Right lobe of liver (tissue), 6 donors: ENCODE measurements at regions not wholly inside any gene's neighbourhood (a gene's known extent, or its start where the extent isn't known, plus 50 kb on each side); places are given as distances from the start of the nearest gene placed in this dataset.

ENCODE experiments used
- ATAC-seq, 4 donors: fragments of 200-7000 bp; cut with Tn5 transposase; one replicate each; pipeline ENCODE4 v1.9.1; 2020; ENCODE audit warnings: mild to moderate bottlenecking in 4 of 4, moderate library complexity in 4 of 4
- DNase-seq, 3 donors: peaks; one replicate each; pipeline ENCODE4 v3.0.0-alpha.2; 2020
- H3K27ac ChIP-seq, 3 donors: fragments of 200-600 bp; one replicate each; pipeline ENCODE4 v1.8.0; 2022
- H3K27me3 ChIP-seq, 2 donors: fragments of 200-600 bp; one replicate each; pipeline ENCODE4 v1.8.0; 2022
- H3K36me3 ChIP-seq, 4 donors: fragments of 200-600 bp; sonication (generic) in 1 of 4; one replicate each; pipeline versions ENCODE4 v1.5.1 to v1.8.0; 2017 to 2022; ENCODE audit warnings: control low read depth in 1 of 4
- H3K4me1 ChIP-seq, 4 donors: fragments of 200-600 bp; sonication (generic) in 1 of 4; one replicate each; pipeline versions ENCODE4 v1.5.1 to v1.8.0; 2017 to 2022; ENCODE audit warnings: control low read depth in 1 of 4
- H3K4me3 ChIP-seq, 3 donors: fragments of 200-600 bp; one replicate each; pipeline ENCODE4 v1.8.0; 2022
- H3K9me3 ChIP-seq, 4 donors: fragments of 200-600 bp; sonication (generic) in 1 of 4; one replicate each; pipeline versions ENCODE4 v1.5.1 to v1.8.0; 2017 to 2022; ENCODE audit warnings: control low read depth in 1 of 4
- POLR2A ChIP-seq: fragments of 450-650 bp; IDR thresholded peaks from one replicate; pipeline ENCODE4 v1.6.1; 2017; ENCODE audit warnings: antibody characterized with exemption, mild to moderate bottlenecking
- WGBS: methylation state at CpG from one replicate; pipeline ENCODE4 v1.1.6; 2018; ENCODE audit warnings: low coverage, low lambda C conversion rate; ENCODE audit not compliant: insufficient coverage; ENCODE audit errors: missing lambda C conversion rate; 5-methylcytosine and 5-hydroxymethylcytosine counted together
- intact Hi-C, 2 donors: fragments of 100-400 bp; cut with DNase I; formaldehyde crosslinking; loops; one replicate each; pipeline versions ENCODE4 v1.11.2 to v1.14.1; 2022
- TF ChIP-seq, protein P1 (sequence below), 4 donors: fragments of 200-600 bp in 3 of 4; fragments of 450-650 bp in 1 of 4; IDR thresholded peaks; one replicate each; pipeline versions ENCODE4 v1.5.1 to v1.8.0; 2016 to 2022; ENCODE audit warnings: antibody characterized with exemption in 4 of 4, mild to moderate bottlenecking in 2 of 4
- donor health status: DM: no; HTN: yes; CAD: no.
- donor health status: DM: no; HTN: no; CAD: no.
- donor health status: DM: no; HTN: no; CAD: no.
- donor health status: DM: no; HTN: yes; CAD: no.
- donor health status: DM: no; HTN: yes; CAD: no.

DNA sequence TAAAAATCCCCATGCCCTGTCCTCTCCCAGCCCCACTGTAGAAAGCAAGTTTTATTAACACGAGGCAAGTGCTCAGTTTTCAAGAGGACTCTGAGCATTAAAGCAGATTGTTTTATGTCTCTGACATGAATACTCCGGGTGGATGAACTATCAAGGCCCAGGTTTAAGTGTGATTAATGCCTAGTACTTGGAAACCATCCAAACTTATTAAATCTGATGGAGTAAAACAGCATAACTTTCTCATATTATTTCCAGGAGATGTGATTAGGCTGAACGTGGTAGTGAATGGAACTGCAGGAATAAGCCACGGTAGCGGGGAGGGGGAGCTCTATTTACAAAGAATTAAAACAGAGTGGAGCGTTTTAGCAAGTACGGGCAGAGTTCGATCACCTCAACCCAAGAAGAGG, 144.2 kb upstream of the RNF32 start:
- WGBS: 38% methylated on average over 8 of the region's 8 CpGs
- ATAC-seq: peak; percentile 74 to 85 (median 80)
- DNase-seq: no peak
- peak overlapping the region in 1 of 3 donors; percentile 29 for H3K4me3 ChIP-seq
- no peaks in the 10 kb centered on the region for H3K27me3 ChIP-seq
- TF ChIP-seq, protein P1, sequence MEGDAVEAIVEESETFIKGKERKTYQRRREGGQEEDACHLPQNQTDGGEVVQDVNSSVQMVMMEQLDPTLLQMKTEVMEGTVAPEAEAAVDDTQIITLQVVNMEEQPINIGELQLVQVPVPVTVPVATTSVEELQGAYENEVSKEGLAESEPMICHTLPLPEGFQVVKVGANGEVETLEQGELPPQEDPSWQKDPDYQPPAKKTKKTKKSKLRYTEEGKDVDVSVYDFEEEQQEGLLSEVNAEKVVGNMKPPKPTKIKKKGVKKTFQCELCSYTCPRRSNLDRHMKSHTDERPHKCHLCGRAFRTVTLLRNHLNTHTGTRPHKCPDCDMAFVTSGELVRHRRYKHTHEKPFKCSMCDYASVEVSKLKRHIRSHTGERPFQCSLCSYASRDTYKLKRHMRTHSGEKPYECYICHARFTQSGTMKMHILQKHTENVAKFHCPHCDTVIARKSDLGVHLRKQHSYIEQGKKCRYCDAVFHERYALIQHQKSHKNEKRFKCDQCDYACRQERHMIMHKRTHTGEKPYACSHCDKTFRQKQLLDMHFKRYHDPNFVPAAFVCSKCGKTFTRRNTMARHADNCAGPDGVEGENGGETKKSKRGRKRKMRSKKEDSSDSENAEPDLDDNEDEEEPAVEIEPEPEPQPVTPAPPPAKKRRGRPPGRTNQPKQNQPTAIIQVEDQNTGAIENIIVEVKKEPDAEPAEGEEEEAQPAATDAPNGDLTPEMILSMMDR (IDR thresholded peaks at IDR 0.05): peak in 3 of 4 donors; percentile 9 to 17 (median 14)
- TF ChIP-seq POLR2A: no peak
- no peak overlapping the region for H3K27ac ChIP-seq
- H3K4me1 ChIP-seq: no peaks in the 10 kb centered on the region
- H3K36me3 ChIP-seq: no peaks in the 10 kb centered on the region
- no peaks in the 10 kb centered on the region for H3K9me3 ChIP-seq
- intact Hi-C loops: no loop called here

DNA sequence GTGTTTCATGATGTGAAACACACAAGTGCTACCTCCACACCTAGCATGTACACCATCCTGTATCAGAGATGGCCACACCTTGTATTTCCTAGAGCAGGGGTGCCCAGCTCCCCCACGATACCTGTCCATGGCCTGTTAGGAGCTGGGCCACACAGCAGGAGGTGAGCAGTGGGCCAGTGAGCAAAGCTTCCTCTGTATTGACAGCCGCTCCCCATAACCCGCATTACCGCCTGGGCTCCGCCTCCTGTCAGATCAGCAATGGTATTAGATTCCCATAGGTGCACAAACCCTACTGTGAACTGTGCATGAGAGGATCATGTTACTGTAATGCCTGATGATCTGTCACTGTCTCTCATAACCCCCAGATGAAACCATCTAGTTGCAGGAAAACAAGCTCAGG, 145.6 kb upstream of the RNF32 start:
- no peak for ATAC-seq
- no peak overlapping the region for H3K4me3 ChIP-seq
- no peak for TF ChIP-seq POLR2A
- TF ChIP-seq, protein P1 (IDR thresholded peaks at IDR 0.05): no peak
- DNase-seq: no peak
- no peak overlapping the region for H3K27ac ChIP-seq
- H3K36me3 ChIP-seq: no peaks in the 10 kb centered on the region
- no peaks in the 10 kb centered on the region for H3K27me3 ChIP-seq
- 93% methylated on average over 4 of the region's 5 CpGs for WGBS
- intact Hi-C loops: no loop called here
- H3K4me1 ChIP-seq: no peaks in the 10 kb centered on the region
- H3K9me3 ChIP-seq: no peaks in the 10 kb centered on the region

DNA sequence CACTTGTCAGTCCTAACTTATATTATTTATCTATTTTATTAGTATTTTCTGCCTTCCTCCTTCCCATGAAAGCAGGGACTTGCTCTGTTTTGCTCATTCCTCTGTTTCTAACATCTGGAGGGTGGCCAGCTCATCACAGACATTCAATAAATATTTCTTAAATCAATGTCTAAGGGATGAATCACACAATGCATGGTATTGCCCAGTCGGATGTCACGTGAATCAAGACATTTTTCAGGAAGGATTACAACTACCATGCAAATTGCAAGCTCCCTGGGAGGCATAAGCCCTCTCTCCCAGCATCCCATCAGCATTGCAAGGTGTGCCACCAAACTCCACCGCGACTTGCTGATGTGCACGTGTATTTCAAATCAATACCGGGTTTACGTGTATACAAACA, 146.6 kb upstream of the RNF32 start:
- H3K27ac ChIP-seq: no peak overlapping the region
- no peaks in the 10 kb centered on the region for H3K36me3 ChIP-seq
- no peak for DNase-seq
- no peak for ATAC-seq
- TF ChIP-seq POLR2A: no peak
- TF ChIP-seq, protein P1 (IDR thresholded peaks at IDR 0.05): no peak
- H3K9me3 ChIP-seq: no peaks in the 10 kb centered on the region
- intact Hi-C loops: no loop called here
- no peaks in the 10 kb centered on the region for H3K4me1 ChIP-seq
- H3K27me3 ChIP-seq: no peaks in the 10 kb centered on the region
- H3K4me3 ChIP-seq: no peak overlapping the region
- WGBS: 78% methylated on average over 5 of the region's 7 CpGs

DNA sequence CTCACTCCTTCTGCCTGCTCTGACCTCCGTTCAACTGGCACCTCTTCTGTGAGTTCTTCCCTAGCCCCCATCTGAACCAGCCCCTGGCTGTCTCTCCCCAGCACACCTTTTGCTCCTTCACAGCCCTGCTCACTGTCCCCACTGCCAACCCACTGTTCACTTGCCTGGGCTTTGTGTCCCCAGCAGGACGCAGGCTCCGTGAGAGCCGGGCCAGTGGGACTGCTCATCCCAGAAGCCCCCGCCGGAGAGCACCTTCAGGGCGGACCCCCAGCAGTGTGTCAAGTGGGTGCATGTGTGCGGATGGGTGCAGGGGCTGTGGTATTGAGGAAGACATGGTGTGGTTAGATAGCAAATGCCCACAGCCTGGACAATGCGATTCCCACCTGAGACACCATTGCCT, 148.4 kb upstream of the RNF32 start:
- H3K4me1 ChIP-seq: no peaks in the 10 kb centered on the region
- 76% methylated on average over 3 of the region's 9 CpGs for WGBS
- DNase-seq: no peak
- intact Hi-C loops: no loop called here
- no peaks in the 10 kb centered on the region for H3K27me3 ChIP-seq
- no peaks in the 10 kb centered on the region for H3K36me3 ChIP-seq
- no peak overlapping the region for H3K4me3 ChIP-seq
- no peak for ATAC-seq
- H3K9me3 ChIP-seq: no peaks in the 10 kb centered on the region
- no peak overlapping the region for H3K27ac ChIP-seq
- TF ChIP-seq POLR2A: no peak
- TF ChIP-seq, protein P1 (IDR thresholded peaks at IDR 0.05): no peak

DNA sequence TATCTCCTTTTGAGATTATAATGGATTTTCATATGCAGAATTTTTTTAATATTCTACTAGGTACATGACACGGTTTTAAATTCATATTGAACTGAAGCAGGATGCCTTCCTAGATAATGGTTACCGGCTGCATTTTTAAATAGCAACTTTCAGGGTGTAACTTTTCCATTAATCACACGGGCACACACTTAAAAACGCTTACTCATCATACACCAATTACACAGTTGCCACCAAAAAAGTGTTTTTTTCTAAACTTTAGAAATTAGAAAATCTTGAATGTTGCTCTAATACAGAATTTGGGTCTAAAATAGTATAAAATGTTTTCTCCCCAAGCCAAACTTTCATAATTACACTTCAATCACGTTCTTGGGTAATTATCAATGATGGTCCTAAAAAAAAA, 149.1 kb upstream of the RNF32 start:
- WGBS: 42% methylated on average over 5 of the region's 5 CpGs
- ATAC-seq (no peak), DNase-seq (no peak)
- H3K27ac ChIP-seq: no peak overlapping the region
- H3K36me3 ChIP-seq: no peaks in the 10 kb centered on the region
- H3K27me3 ChIP-seq: no peaks in the 10 kb centered on the region
- no peak overlapping the region for H3K4me3 ChIP-seq
- TF ChIP-seq, protein P1 (IDR thresholded peaks at IDR 0.05): no peak
- no peak for TF ChIP-seq POLR2A
- intact Hi-C loops: no loop called here
- no peaks in the 10 kb centered on the region for H3K4me1 ChIP-seq
- no peaks in the 10 kb centered on the region for H3K9me3 ChIP-seq
